Fibroblast of pulmonary artery (primary cell): ENCODE measurements at regions not wholly inside any gene's neighbourhood (a gene's known extent, or its start where the extent isn't known, plus 50 kb on each side); places are given as distances from the start of the nearest gene placed in this dataset.
A peak's percentile ranks its signal among the peaks of the same experiment; 100 is the strongest.

Experiments used
- DNase-seq: peaks from one replicate; pipeline ENCODE4 v3.0.0-alpha.2; 2010; ENCODE audit warnings: low read depth
- H3K4me3 ChIP-seq: replicated peaks from 2 replicates; pipeline ENCODE4 v1.5.1; 2011; ENCODE audit warnings: low read depth, mild to moderate bottlenecking, control low read depth, low read length, moderate library complexity
- CTCF ChIP-seq: IDR thresholded peaks from 2 replicates; pipeline ENCODE4 v1.5.1; 2011; ENCODE audit warnings: mild to moderate bottlenecking, control low read depth, low read length, inconsistent platforms; ENCODE audit errors: missing control alignments

GRCh38 chr2:200225951-200226350 is 80.5 kb upstream of the SPATS2L start:
- H3K4me3 ChIP-seq = no peak overlapping the region
- no peak for TF ChIP-seq CTCF
- DNase-seq = peak; percentile 7

- TF ChIP-seq CTCF = no peak
- DNase-seq = no peak
- no peak overlapping the region for H3K4me3 ChIP-seq
Measured at GRCh38 chr2:200226451-200227426, 79.8 kb upstream of the SPATS2L start.

DNA sequence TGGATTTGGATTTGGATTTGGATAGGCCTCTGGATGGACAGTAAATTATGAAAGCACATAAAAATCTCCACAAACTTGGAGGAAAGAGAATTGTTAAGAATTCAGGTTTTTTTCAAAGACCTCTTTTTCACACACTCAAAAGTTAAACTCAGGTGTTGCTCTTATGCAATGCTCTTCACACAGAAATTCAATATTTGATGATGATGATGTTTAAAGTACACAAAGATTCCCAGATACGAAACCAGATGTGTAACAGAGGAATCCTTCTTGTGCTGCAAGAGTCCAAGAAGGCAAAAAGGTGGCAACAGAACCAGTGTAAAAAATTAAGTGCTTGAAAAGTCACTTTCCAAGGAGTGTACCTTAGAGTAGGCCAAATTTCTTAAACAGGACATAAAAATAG is 75.8 kb upstream of the SPATS2L start:
- TF ChIP-seq CTCF = no peak
- H3K4me3 ChIP-seq = no peak overlapping the region
- DNase-seq = no peak

DNA sequence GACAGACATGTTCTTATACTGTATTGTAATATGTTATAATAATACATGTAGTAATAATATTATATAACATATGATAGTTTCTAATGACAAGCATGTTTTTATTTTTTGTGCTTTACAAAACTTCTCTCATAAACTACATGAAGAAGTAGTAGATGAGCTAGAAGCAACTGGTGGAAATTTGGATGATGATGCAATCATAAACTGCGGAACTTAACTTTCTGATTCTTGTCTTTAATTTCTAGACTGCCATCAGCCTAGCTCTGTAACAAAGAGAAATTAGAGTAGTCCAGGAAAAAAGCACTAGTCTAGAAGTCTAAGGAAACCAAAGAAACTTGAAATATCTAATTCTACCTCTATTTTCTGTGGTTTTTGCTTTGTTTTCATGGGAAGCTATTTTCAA is 71.0 kb upstream of the SPATS2L start:
- no peak overlapping the region for H3K4me3 ChIP-seq
- DNase-seq = no peak
- no peak for TF ChIP-seq CTCF

DNA sequence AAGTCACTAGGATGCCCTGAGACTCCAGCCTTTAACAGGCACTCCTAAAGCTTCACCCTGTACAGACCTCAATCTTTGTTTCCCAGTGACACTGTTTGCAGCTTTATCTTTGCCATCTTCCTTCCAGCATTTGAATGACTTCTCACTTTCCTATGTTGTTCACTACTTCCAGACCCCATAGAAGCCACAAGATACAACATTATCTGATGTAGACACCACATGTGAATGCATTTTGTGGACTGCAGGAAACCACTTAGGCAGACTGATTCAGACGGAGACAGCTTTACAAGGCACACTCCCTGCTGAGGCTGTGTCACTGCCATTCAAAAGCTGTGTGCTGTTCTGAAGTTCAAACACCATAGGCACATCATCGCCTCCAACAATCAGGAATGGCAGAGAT is 67.3 kb upstream of the SPATS2L start:
- no peak for TF ChIP-seq CTCF
- no peak overlapping the region for H3K4me3 ChIP-seq
- no peak for DNase-seq

DNA sequence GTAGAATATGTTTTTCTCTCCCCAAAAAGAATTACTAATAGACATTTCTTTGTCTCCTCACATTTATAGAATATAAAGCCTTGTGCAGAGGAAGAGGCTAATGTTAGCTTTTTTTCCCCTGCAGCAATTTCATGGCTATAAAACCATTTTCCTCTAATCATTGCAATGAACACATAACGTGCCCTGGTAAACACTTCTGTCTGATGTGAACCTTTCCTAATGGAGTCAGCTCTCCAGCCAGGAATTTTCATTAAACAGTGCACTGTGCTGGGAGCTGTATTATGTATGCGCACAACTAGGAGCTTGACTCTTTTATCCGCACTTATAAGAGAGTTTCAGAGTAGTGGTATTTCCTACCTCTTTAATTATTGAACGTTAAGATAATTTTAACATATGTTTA is 63.9 kb upstream of the SPATS2L start:
- no peak overlapping the region for H3K4me3 ChIP-seq
- no peak for DNase-seq
- no peak for TF ChIP-seq CTCF

DNA sequence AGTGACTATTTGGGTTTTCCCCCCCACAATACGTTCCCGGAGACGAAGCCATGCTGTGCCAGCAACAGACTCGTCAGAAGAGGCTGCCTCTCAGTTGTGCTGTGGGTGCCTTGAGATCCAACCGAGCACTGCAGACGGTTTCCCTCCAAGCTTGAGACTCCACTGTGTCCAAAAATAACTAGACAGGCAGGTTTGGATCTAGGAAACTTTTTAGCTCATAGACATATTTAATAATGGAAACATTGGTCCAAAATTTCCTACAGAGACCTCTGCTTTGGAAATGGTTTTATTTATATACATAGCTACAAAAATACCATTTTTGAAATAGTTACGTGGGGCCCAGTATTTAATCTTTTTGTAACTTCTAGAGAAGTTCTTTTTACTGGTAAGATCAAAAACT is 63.1 kb upstream of the SPATS2L start:
- DNase-seq = no peak
- no peak for TF ChIP-seq CTCF
- H3K4me3 ChIP-seq = no peak overlapping the region
